GM23338 (cell line): ENCODE measurements at regions not wholly inside any gene's neighbourhood (a gene's known extent, or its start where the extent isn't known, plus 50 kb on each side); places are given as distances from the start of the nearest gene placed in this dataset.

ENCODE experiments used
- ATAC-seq: fragments of 200-7000 bp; cut with Tn5 transposase; 3 replicates; pipeline ENCODE4 v1.9.1; 2020
- DNase-seq: peaks from one replicate; pipeline ENCODE4 v3.0.0-alpha.2; 2015; ENCODE audit warnings: low spot score
- H2AFZ ChIP-seq: fragments of 200-600 bp; sonication (generic); 2 replicates; pipeline ENCODE4 v1.8.0; 2016; ENCODE audit warnings: antibody characterized with exemption, mild to moderate bottlenecking, moderate library complexity
- H3F3A ChIP-seq: fragments of 200-600 bp; sonication (generic); replicated peaks from 2 replicates; pipeline ENCODE4 v1.8.0; 2017; ENCODE audit warnings: antibody characterized with exemption, mixed run types, low read depth
- H3K27ac ChIP-seq: fragments of 200-600 bp; sonication (generic); 2 replicates; pipeline ENCODE4 v1.6.1; 2016; ENCODE audit warnings: low read depth
- H3K27me3 ChIP-seq: fragments of 200-600 bp; sonication (generic); 2 replicates; pipeline ENCODE4 v1.8.0; 2016; ENCODE audit warnings: mild to moderate bottlenecking, mixed run types, moderate library complexity; ENCODE audit not compliant: insufficient read depth
- H3K36me3 ChIP-seq: fragments of 200-600 bp; sonication (generic); 2 replicates; pipeline ENCODE4 v1.8.0; 2016; ENCODE audit warnings: mild to moderate bottlenecking; ENCODE audit not compliant: insufficient read depth
- H3K4me1 ChIP-seq: fragments of 200-600 bp; sonication (generic); 2 replicates; pipeline ENCODE4 v1.8.0; 2016; ENCODE audit warnings: mild to moderate bottlenecking, moderate library complexity; ENCODE audit not compliant: insufficient read depth
- H3K4me2 ChIP-seq: fragments of 200-600 bp; sonication (generic); 2 replicates; pipeline ENCODE4 v1.7.1; 2017; ENCODE audit warnings: mixed run types
- H3K4me3 ChIP-seq: fragments of 200-600 bp; sonication (generic); 2 replicates; pipeline ENCODE4 v1.6.1; 2016; ENCODE audit warnings: mixed run types
- H3K79me2 ChIP-seq: fragments of 200-600 bp; sonication (generic); replicated peaks from 2 replicates; pipeline ENCODE4 v1.8.0; 2017; ENCODE audit warnings: mild to moderate bottlenecking; ENCODE audit not compliant: insufficient read depth
- H3K9me2 ChIP-seq: fragments of 200-600 bp; sonication (generic); 2 replicates; pipeline ENCODE4 v1.8.0; 2017; ENCODE audit not compliant: insufficient read depth
- H4K20me1 ChIP-seq: fragments of 200-600 bp; sonication (generic); replicated peaks from 2 replicates; pipeline ENCODE4 v1.8.0; 2017; ENCODE audit warnings: mild to moderate bottlenecking; ENCODE audit not compliant: insufficient read depth
- H3K27ac Mint-ChIP-seq: 2 replicates; pipeline ENCODE4 v1.8.0; 2020; ENCODE audit warnings: inconsistent platforms, mild to moderate bottlenecking, moderate library complexity, mixed read lengths
- H3K27me3 Mint-ChIP-seq: 3 replicates; pipeline ENCODE4 v1.8.0; 2022; ENCODE audit warnings: low read depth, mild to moderate bottlenecking, moderate library complexity, mixed read lengths, inconsistent platforms; ENCODE audit not compliant: insufficient read depth, poor library complexity
- H3K36me3 Mint-ChIP-seq: 3 replicates; pipeline ENCODE4 v1.8.0; 2021; ENCODE audit warnings: low read depth, mild to moderate bottlenecking, inconsistent platforms, moderate library complexity, mixed read lengths
- H3K4me1 Mint-ChIP-seq: 3 replicates; pipeline ENCODE4 v1.8.0; 2020; ENCODE audit warnings: mild to moderate bottlenecking, inconsistent platforms, mixed read lengths
- H3K4me3 Mint-ChIP-seq: 3 replicates; pipeline ENCODE4 v1.8.0; 2021; ENCODE audit warnings: moderate library complexity, mild to moderate bottlenecking, inconsistent platforms, mixed read lengths
- H3K9me3 Mint-ChIP-seq: 3 replicates; pipeline ENCODE4 v1.8.0; 2020; ENCODE audit warnings: moderate library complexity, mild to moderate bottlenecking, inconsistent platforms, mixed read lengths
- CREB1 ChIP-seq: fragments of 250-450 bp; sonication (Bioruptor Pico); IDR thresholded peaks from 2 replicates; pipeline ENCODE4 v1.5.0; 2020; ENCODE audit warnings: low read depth, mild to moderate bottlenecking, moderate library complexity
- ETS1 ChIP-seq: IDR thresholded peaks from 2 replicates; pipeline ENCODE4 v1.6.1; 2016; ENCODE audit warnings: antibody characterized with exemption
- EZH2phosphoT487 ChIP-seq: fragments of 200-600 bp; sonication (generic); IDR thresholded peaks from one replicate; pipeline ENCODE4 v1.8.1; 2018; ENCODE audit warnings: antibody characterized with exemption; ENCODE audit not compliant: unreplicated experiment
- JUNB ChIP-seq: IDR thresholded peaks from one replicate; pipeline ENCODE4 v1.6.1; 2016; ENCODE audit warnings: antibody characterized with exemption; ENCODE audit not compliant: unreplicated experiment
- NANOG ChIP-seq: IDR thresholded peaks from 2 replicates; pipeline ENCODE4 v1.6.1; 2016; ENCODE audit warnings: antibody characterized with exemption, borderline replicate concordance
- POLR2AphosphoS5 ChIP-seq: IDR thresholded peaks from 2 replicates; pipeline ENCODE4 v1.6.1; 2016; ENCODE audit warnings: antibody characterized with exemption, low read depth
- STAT1 ChIP-seq: IDR thresholded peaks from one replicate; pipeline ENCODE4 v1.6.1; 2016; ENCODE audit warnings: antibody characterized with exemption; ENCODE audit not compliant: unreplicated experiment
- ZNF114 ChIP-seq: fragments of 250-450 bp; sonication (Bioruptor Pico); IDR thresholded peaks from 2 replicates; pipeline ENCODE4 v1.5.0; 2020; ENCODE audit warnings: mild to moderate bottlenecking, moderate library complexity
- ZNF331 ChIP-seq: fragments of 250-450 bp; sonication (Bioruptor Pico); IDR thresholded peaks from 2 replicates; pipeline ENCODE4 v1.5.0; 2020; ENCODE audit warnings: low read depth, mild to moderate bottlenecking, moderate library complexity
- TF ChIP-seq, protein P1 (sequence below): IDR thresholded peaks from one replicate; pipeline ENCODE4 v1.6.1; 2018; ENCODE audit warnings: antibody characterized with exemption; ENCODE audit not compliant: unreplicated experiment
- TF ChIP-seq, protein P2 (sequence below), 2 experiments: fragments of 200-600 bp in 1 of 2; sonication (generic) in 1 of 2; conservative IDR thresholded peaks; 2 replicates each; pipeline versions ENCODE4 v1.5.1 to v1.6.1; 2016 to 2017; ENCODE audit warnings: antibody characterized with exemption in 2 of 2, low read depth in 2 of 2, mild to moderate bottlenecking in 2 of 2, moderate library complexity in 1 of 2

- TF ChIP-seq, protein P1, sequence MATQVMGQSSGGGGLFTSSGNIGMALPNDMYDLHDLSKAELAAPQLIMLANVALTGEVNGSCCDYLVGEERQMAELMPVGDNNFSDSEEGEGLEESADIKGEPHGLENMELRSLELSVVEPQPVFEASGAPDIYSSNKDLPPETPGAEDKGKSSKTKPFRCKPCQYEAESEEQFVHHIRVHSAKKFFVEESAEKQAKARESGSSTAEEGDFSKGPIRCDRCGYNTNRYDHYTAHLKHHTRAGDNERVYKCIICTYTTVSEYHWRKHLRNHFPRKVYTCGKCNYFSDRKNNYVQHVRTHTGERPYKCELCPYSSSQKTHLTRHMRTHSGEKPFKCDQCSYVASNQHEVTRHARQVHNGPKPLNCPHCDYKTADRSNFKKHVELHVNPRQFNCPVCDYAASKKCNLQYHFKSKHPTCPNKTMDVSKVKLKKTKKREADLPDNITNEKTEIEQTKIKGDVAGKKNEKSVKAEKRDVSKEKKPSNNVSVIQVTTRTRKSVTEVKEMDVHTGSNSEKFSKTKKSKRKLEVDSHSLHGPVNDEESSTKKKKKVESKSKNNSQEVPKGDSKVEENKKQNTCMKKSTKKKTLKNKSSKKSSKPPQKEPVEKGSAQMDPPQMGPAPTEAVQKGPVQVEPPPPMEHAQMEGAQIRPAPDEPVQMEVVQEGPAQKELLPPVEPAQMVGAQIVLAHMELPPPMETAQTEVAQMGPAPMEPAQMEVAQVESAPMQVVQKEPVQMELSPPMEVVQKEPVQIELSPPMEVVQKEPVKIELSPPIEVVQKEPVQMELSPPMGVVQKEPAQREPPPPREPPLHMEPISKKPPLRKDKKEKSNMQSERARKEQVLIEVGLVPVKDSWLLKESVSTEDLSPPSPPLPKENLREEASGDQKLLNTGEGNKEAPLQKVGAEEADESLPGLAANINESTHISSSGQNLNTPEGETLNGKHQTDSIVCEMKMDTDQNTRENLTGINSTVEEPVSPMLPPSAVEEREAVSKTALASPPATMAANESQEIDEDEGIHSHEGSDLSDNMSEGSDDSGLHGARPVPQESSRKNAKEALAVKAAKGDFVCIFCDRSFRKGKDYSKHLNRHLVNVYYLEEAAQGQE: no peak
- TF ChIP-seq ZNF331 (CRISPR knock-in tag) (no peak), CREB1 (CRISPR knock-in tag) (no peak), ZNF114 (CRISPR knock-in tag) (no peak), STAT1 (no peak), JUNB (no peak), POLR2AphosphoS5 (no peak), ETS1 (no peak), NANOG (no peak), EZH2phosphoT487 (no peak)
- TF ChIP-seq, protein P2, sequence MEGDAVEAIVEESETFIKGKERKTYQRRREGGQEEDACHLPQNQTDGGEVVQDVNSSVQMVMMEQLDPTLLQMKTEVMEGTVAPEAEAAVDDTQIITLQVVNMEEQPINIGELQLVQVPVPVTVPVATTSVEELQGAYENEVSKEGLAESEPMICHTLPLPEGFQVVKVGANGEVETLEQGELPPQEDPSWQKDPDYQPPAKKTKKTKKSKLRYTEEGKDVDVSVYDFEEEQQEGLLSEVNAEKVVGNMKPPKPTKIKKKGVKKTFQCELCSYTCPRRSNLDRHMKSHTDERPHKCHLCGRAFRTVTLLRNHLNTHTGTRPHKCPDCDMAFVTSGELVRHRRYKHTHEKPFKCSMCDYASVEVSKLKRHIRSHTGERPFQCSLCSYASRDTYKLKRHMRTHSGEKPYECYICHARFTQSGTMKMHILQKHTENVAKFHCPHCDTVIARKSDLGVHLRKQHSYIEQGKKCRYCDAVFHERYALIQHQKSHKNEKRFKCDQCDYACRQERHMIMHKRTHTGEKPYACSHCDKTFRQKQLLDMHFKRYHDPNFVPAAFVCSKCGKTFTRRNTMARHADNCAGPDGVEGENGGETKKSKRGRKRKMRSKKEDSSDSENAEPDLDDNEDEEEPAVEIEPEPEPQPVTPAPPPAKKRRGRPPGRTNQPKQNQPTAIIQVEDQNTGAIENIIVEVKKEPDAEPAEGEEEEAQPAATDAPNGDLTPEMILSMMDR (conservative IDR thresholded peaks at IDR 0.05; ENCODE audit: low read depth in 2 of 2): no peak
Observed at GRCh38 chr2:6410313-6410712, 455.4 kb downstream of the CMPK2 start (continued).

DNA sequence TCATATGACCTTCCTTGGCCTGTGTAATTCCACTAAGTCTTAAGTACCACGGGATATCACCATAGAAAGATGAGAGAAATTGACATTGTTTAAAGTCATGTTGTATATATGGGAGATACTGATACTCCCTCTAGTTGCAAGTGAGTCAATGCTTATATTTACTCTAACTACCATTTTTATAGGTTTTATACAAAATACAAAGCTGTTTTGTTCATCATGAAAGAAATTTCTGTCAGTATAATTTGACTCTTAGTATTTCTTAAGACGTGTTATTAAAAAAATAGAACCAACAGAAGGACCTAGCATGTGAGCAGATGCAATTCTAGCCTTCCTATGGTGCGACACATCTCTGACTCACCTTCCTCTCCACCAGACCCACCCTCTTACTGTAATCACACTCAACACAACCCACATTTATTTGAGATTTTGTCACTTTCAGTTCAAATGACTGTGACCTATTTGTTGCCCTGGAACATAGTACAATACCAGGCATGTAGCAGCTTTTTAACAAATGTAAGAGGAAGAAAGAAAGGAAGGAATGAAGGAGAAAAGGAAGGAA is 453.1 kb downstream of the CMPK2 start:
- Mint-ChIP-seq H3K4me3 (no peak overlapping the region), H3K27ac (no peak overlapping the region), H3K27me3 (no peaks in the 10 kb centered on the region), H3K9me3 (peaks cover 75% of the 10 kb centered on the region), H3K4me1 (no peaks in the 10 kb centered on the region), H3K36me3 (peaks cover 3% of the 10 kb centered on the region; the same call in 1 of the 3 replicates)
- 0 out of 2 replicates have a peak, but pooled peaks cover 4% of the 10 kb centered on the region for H3K9me2 ChIP-seq
- H3K79me2 ChIP-seq: no peaks in the 10 kb centered on the region
- no peaks in the 10 kb centered on the region for H3K4me1 ChIP-seq
- H3K36me3 ChIP-seq: no peaks in the 10 kb centered on the region
- H4K20me1 ChIP-seq: no peaks in the 10 kb centered on the region
- H3K27me3 ChIP-seq: no peaks in the 10 kb centered on the region
- no peak overlapping the region for H3K4me3 ChIP-seq
- no peaks in the 10 kb centered on the region for H3F3A ChIP-seq
- H3K27ac ChIP-seq: no peak overlapping the region
- DNase-seq (no peak), ATAC-seq (no peak)
- H2AFZ ChIP-seq: 0 out of 2 replicates have a peak overlapping the region, but pooled peaks have one; percentile 32
- no peak overlapping the region for H3K4me2 ChIP-seq
- TF ChIP-seq ZNF331 (CRISPR knock-in tag) (no peak), ZNF114 (CRISPR knock-in tag) (no peak), POLR2AphosphoS5 (no peak), STAT1 (no peak), ETS1 (no peak)
- TF ChIP-seq, protein P1: no peak
